ENCODE measurements at regions not wholly inside any gene's neighbourhood (a gene's known extent, or its start where the extent isn't known, plus 50 kb on each side); places are given as distances from the start of the nearest gene placed in this dataset.

GRCh38 chr1:243930822-243931671, 81.0 kb upstream of the AKT3 start:
- H3K9me3 ChIP-seq (ENCODE audit: low read depth, low read length), result no peaks in the 10 kb centered on the region
- TF ChIP-seq CTCF (IDR thresholded peaks at IDR 0.05; ENCODE audit: extremely low read depth, low read depth, low read length), result no peak
- no peaks in the 10 kb centered on the region for H3K27me3 ChIP-seq (ENCODE audit: insufficient read depth, low read length)
- H3K36me3 ChIP-seq (ENCODE audit: insufficient read depth, low read length), result no peaks in the 10 kb centered on the region
- H3K4me1 ChIP-seq (ENCODE audit: insufficient read depth, low read length), result peaks cover 19% of the 10 kb centered on the region
- H3K27ac ChIP-seq (ENCODE audit: low read depth, low read length), result peak overlapping the region; percentile 4
- H4K20me1 ChIP-seq (ENCODE audit: insufficient read depth, low read length), result no peaks in the 10 kb centered on the region
- no peak overlapping the region for H2AFZ ChIP-seq (ENCODE audit: low read length)
- H3K4me2 ChIP-seq (ENCODE audit: insufficient read depth, low read length), result no peak overlapping the region
- H3K4me3 ChIP-seq (ENCODE audit: insufficient read depth, low read length), result no peak overlapping the region
- no peak for DNase-seq (ENCODE audit: insufficient read length, low spot score, missing footprints)
- H3K79me2 ChIP-seq (ENCODE audit: insufficient read depth, low read length), result no peaks in the 10 kb centered on the region

GRCh38 chr1:243927381-243927780, 77.3 kb upstream of the AKT3 start:
- Histone ChIP-seq H3K4me1 (ENCODE audit: insufficient read depth, low read length) (peaks cover 44% of the 10 kb centered on the region), H3K4me3 (ENCODE audit: insufficient read depth, low read length) (no peak overlapping the region), H3K27me3 (ENCODE audit: insufficient read depth, low read length) (no peaks in the 10 kb centered on the region), H2AFZ (ENCODE audit: low read length) (no peak overlapping the region), H3K36me3 (ENCODE audit: insufficient read depth, low read length) (no peaks in the 10 kb centered on the region), H3K9me3 (ENCODE audit: low read depth, low read length) (no peaks in the 10 kb centered on the region), H3K79me2 (ENCODE audit: insufficient read depth, low read length) (no peaks in the 10 kb centered on the region), H3K27ac (ENCODE audit: low read depth, low read length) (peak overlapping the region; percentile 74), H3K4me2 (ENCODE audit: insufficient read depth, low read length) (peak overlapping the region; percentile 58), H4K20me1 (ENCODE audit: insufficient read depth, low read length) (no peaks in the 10 kb centered on the region)
- no peak for TF ChIP-seq CTCF (IDR thresholded peaks at IDR 0.05; ENCODE audit: extremely low read depth, low read depth, low read length)
- no peak for DNase-seq (ENCODE audit: insufficient read length, low spot score, missing footprints)

GRCh38 chr1:243926803-243927245, 76.8 kb upstream of the AKT3 start:
- peak overlapping the region; percentile 74 for H3K27ac ChIP-seq (ENCODE audit: low read depth, low read length)
- H3K27me3 ChIP-seq (ENCODE audit: insufficient read depth, low read length), result no peaks in the 10 kb centered on the region
- H2AFZ ChIP-seq (ENCODE audit: low read length), result no peak overlapping the region
- peak overlapping the region; percentile 58 for H3K4me2 ChIP-seq (ENCODE audit: insufficient read depth, low read length)
- no peaks in the 10 kb centered on the region for H3K79me2 ChIP-seq (ENCODE audit: insufficient read depth, low read length)
- H3K4me1 ChIP-seq (ENCODE audit: insufficient read depth, low read length), result peaks cover 44% of the 10 kb centered on the region
- no peaks in the 10 kb centered on the region for H3K9me3 ChIP-seq (ENCODE audit: low read depth, low read length)
- no peaks in the 10 kb centered on the region for H3K36me3 ChIP-seq (ENCODE audit: insufficient read depth, low read length)
- H3K4me3 ChIP-seq (ENCODE audit: insufficient read depth, low read length), result no peak overlapping the region
- no peaks in the 10 kb centered on the region for H4K20me1 ChIP-seq (ENCODE audit: insufficient read depth, low read length)
- peak; percentile 92 for DNase-seq (ENCODE audit: insufficient read length, low spot score, missing footprints)
- no peak for TF ChIP-seq CTCF (IDR thresholded peaks at IDR 0.05; ENCODE audit: extremely low read depth, low read depth, low read length)

- Histone ChIP-seq H3K36me3 (ENCODE audit: insufficient read depth, low read length) (no peaks in the 10 kb centered on the region), H2AFZ (ENCODE audit: low read length) (no peak overlapping the region), H3K27ac (ENCODE audit: low read depth, low read length) (peak overlapping the region; percentile 74), H3K27me3 (ENCODE audit: insufficient read depth, low read length) (no peaks in the 10 kb centered on the region), H3K4me2 (ENCODE audit: insufficient read depth, low read length) (peak overlapping the region; percentile 58), H4K20me1 (ENCODE audit: insufficient read depth, low read length) (no peaks in the 10 kb centered on the region), H3K4me3 (ENCODE audit: insufficient read depth, low read length) (no peak overlapping the region), H3K79me2 (ENCODE audit: insufficient read depth, low read length) (no peaks in the 10 kb centered on the region), H3K9me3 (ENCODE audit: low read depth, low read length) (no peaks in the 10 kb centered on the region), H3K4me1 (ENCODE audit: insufficient read depth, low read length) (peaks cover 44% of the 10 kb centered on the region)
- TF ChIP-seq CTCF (IDR thresholded peaks at IDR 0.05; ENCODE audit: extremely low read depth, low read depth, low read length), result no peak
- DNase-seq (ENCODE audit: insufficient read length, low spot score, missing footprints), result no peak
Observed at GRCh38 chr1:243926299-243926698, 76.3 kb upstream of the AKT3 start.

Measured in osteoblast (primary cell).